WTC11 (cell line): ENCODE measurements at regions not wholly inside any gene's neighbourhood (a gene's known extent, or its start where the extent isn't known, plus 50 kb on each side); places are given as distances from the start of the nearest gene placed in this dataset.

Experiments used
- ARID4B ChIP-seq: sonication (generic); formaldehyde crosslinking; IDR thresholded peaks from 2 replicates; pipeline ENCODE4 v1.8.0; 2023; ENCODE audit warnings: missing genetic modification reagents, mild to moderate bottlenecking, borderline replicate concordance
- CBFB ChIP-seq: sonication (generic); formaldehyde crosslinking; IDR thresholded peaks from 2 replicates; pipeline ENCODE4 v1.8.1; 2022; ENCODE audit warnings: mild to moderate bottlenecking, low read depth, missing genetic modification reagents
- CDX4 ChIP-seq: fragments of 250-450 bp; sonication (Bioruptor Pico); IDR thresholded peaks from 2 replicates; pipeline ENCODE4 v1.9.0; 2021; ENCODE audit warnings: moderate library complexity, mild to moderate bottlenecking, inconsistent platforms, borderline replicate concordance
- CREB1 ChIP-seq: sonication (generic); formaldehyde crosslinking; IDR thresholded peaks from 2 replicates; pipeline ENCODE4 v1.8.0; 2023; ENCODE audit warnings: mild to moderate bottlenecking, missing genetic modification reagents
- CTCF ChIP-seq: fragments of 200-600 bp; IDR thresholded peaks from 2 replicates; pipeline ENCODE4 v1.8.0; 2022; ENCODE audit warnings: antibody characterized with exemption
- ELF4 ChIP-seq: sonication (generic); formaldehyde crosslinking; IDR thresholded peaks from 2 replicates; pipeline ENCODE4 v1.8.1; 2022; ENCODE audit warnings: low read depth, mild to moderate bottlenecking, moderate library complexity, missing genetic modification reagents
- FOXP1 ChIP-seq: sonication (generic); formaldehyde crosslinking; IDR thresholded peaks from 2 replicates; pipeline ENCODE4 v1.8.0; 2022; ENCODE audit warnings: missing genetic modification reagents, mild to moderate bottlenecking, moderate library complexity, borderline replicate concordance
- GRHL2 ChIP-seq: fragments of 250-450 bp; sonication (Bioruptor Pico); IDR thresholded peaks from 2 replicates; pipeline ENCODE4 v1.8.0; 2022; ENCODE audit warnings: mild to moderate bottlenecking, moderate library complexity; ENCODE audit not compliant: insufficient replicate concordance, severe bottlenecking
- GTF2I ChIP-seq: fragments of 250-450 bp; sonication (Bioruptor Pico); conservative IDR thresholded peaks from 2 replicates; pipeline ENCODE4 v1.4.0; 2021; ENCODE audit warnings: mild to moderate bottlenecking
- JAZF1 ChIP-seq: fragments of 250-450 bp; sonication (Bioruptor Pico); IDR thresholded peaks from 2 replicates; pipeline ENCODE4 v1.9.0; 2021; ENCODE audit warnings: moderate library complexity, mild to moderate bottlenecking, inconsistent platforms
- MYBL2 ChIP-seq: sonication (generic); formaldehyde crosslinking; IDR thresholded peaks from 2 replicates; pipeline ENCODE4 v1.8.1; 2023; ENCODE audit warnings: mild to moderate bottlenecking, moderate library complexity, missing genetic modification reagents
- NFATC4 ChIP-seq: fragments of 250-450 bp; sonication (Bioruptor Pico); IDR thresholded peaks from 2 replicates; pipeline ENCODE4 v1.9.0; 2021; ENCODE audit warnings: mild to moderate bottlenecking
- NFE2L1 ChIP-seq: sonication (generic); formaldehyde crosslinking; IDR thresholded peaks from 2 replicates; pipeline ENCODE4 v1.8.1; 2023; ENCODE audit warnings: missing genetic modification reagents
- NFYB ChIP-seq: sonication (generic); formaldehyde crosslinking; conservative IDR thresholded peaks from 2 replicates; pipeline ENCODE4 v1.8.0; 2022; ENCODE audit warnings: low read depth, missing genetic modification reagents
- NR1H2 ChIP-seq: sonication (generic); formaldehyde crosslinking; IDR thresholded peaks from 2 replicates; pipeline ENCODE4 v1.9.0; 2021; ENCODE audit warnings: mild to moderate bottlenecking, moderate library complexity, missing genetic modification reagents
- PRDM15 ChIP-seq: sonication (generic); formaldehyde crosslinking; IDR thresholded peaks from 2 replicates; pipeline ENCODE4 v1.8.0; 2022; ENCODE audit warnings: missing genetic modification reagents
- USF2 ChIP-seq: sonication (generic); formaldehyde crosslinking; IDR thresholded peaks from 2 replicates; pipeline ENCODE4 v1.8.1; 2023; ENCODE audit warnings: mild to moderate bottlenecking, missing genetic modification reagents, moderate library complexity
- ZNF138 ChIP-seq: sonication (generic); formaldehyde crosslinking; conservative IDR thresholded peaks from 2 replicates; pipeline ENCODE4 v1.8.1; 2022; ENCODE audit warnings: mild to moderate bottlenecking, moderate library complexity, missing genetic modification reagents
- ZNF219 ChIP-seq: sonication (generic); formaldehyde crosslinking; IDR thresholded peaks from 2 replicates; pipeline ENCODE4 v1.8.0; 2023; ENCODE audit warnings: missing genetic modification reagents, mild to moderate bottlenecking, borderline replicate concordance
- ZNF263 ChIP-seq: sonication (generic); formaldehyde crosslinking; IDR thresholded peaks from 2 replicates; pipeline ENCODE4 v1.8.1; 2022; ENCODE audit warnings: low read depth, mild to moderate bottlenecking, moderate library complexity, missing genetic modification reagents
- ZNF281 ChIP-seq: sonication (generic); formaldehyde crosslinking; IDR thresholded peaks from 2 replicates; pipeline ENCODE4 v1.8.0; 2023; ENCODE audit warnings: mild to moderate bottlenecking, missing genetic modification reagents
- ZNF396 ChIP-seq: fragments of 250-450 bp; sonication (Bioruptor Pico); IDR thresholded peaks from 2 replicates; pipeline ENCODE4 v1.8.0; 2021; ENCODE audit warnings: mild to moderate bottlenecking, moderate library complexity, borderline replicate concordance
- ZNF416 ChIP-seq: fragments of 250-450 bp; sonication (Bioruptor Pico); IDR thresholded peaks from 2 replicates; pipeline ENCODE4 v1.9.0; 2021; ENCODE audit warnings: mild to moderate bottlenecking, inconsistent platforms
- ZNF423 ChIP-seq: fragments of 250-450 bp; sonication (Bioruptor Pico); IDR thresholded peaks from 2 replicates; pipeline ENCODE4 v2.1.2; 2022; ENCODE audit warnings: mild to moderate bottlenecking, moderate library complexity
- ZNF671 ChIP-seq: fragments of 250-450 bp; sonication (Bioruptor Pico); IDR thresholded peaks from 2 replicates; pipeline ENCODE4 v1.8.0; 2021; ENCODE audit warnings: mild to moderate bottlenecking
- ZSCAN18 ChIP-seq: fragments of 250-450 bp; sonication (Bioruptor Pico); IDR thresholded peaks from 2 replicates; pipeline ENCODE4 v2.1.2; 2022; ENCODE audit warnings: mild to moderate bottlenecking, moderate library complexity

- TF ChIP-seq GRHL2 (CRISPR knock-in tag) = no peak
- no peak for TF ChIP-seq ZSCAN18 (CRISPR knock-in tag)
- peak; percentile 92 for TF ChIP-seq USF2
- no peak for TF ChIP-seq NR1H2 (CRISPR knock-in tag)
- TF ChIP-seq ZNF263 (CRISPR knock-in tag) = no peak
- no peak for TF ChIP-seq ZNF396 (CRISPR knock-in tag)
- no peak for TF ChIP-seq NFYB (CRISPR knock-in tag)
- TF ChIP-seq GTF2I (CRISPR knock-in tag) = no peak
- TF ChIP-seq ARID4B (CRISPR knock-in tag) = peak; percentile 88; the same call in 1 of the 2 replicates
- no peak for TF ChIP-seq PRDM15
- 0 out of 2 replicates have a peak, but pooled peaks have one; percentile 87 for TF ChIP-seq ZNF281
- no peak for TF ChIP-seq ELF4 (CRISPR knock-in tag)
- no peak for TF ChIP-seq ZNF416
- no peak for TF ChIP-seq NFATC4 (CRISPR knock-in tag)
- no peak for TF ChIP-seq ZNF423 (CRISPR knock-in tag)
- no peak for TF ChIP-seq CBFB (CRISPR knock-in tag)
- no peak for TF ChIP-seq ZNF671 (CRISPR knock-in tag)
- peak; percentile 87; the same call in 1 of the 2 replicates for TF ChIP-seq NFE2L1 (CRISPR knock-in tag)
- TF ChIP-seq ZNF138 = no peak
- TF ChIP-seq FOXP1 (CRISPR knock-in tag) = no peak
- no peak for TF ChIP-seq ZNF219
- TF ChIP-seq CTCF = no peak
- TF ChIP-seq CDX4 (CRISPR knock-in tag) = no peak
- no peak for TF ChIP-seq JAZF1 (CRISPR knock-in tag)
- peak; percentile 82 for TF ChIP-seq MYBL2 (CRISPR knock-in tag)
- no peak; the same call in 1 of the 2 replicates for TF ChIP-seq CREB1
Measured at GRCh38 chr6:1527073-1527457, 82.7 kb upstream of the FOXC1 start (continued).
